AG09319 (cell line): ENCODE measurements at regions not wholly inside any gene's neighbourhood (a gene's known extent, or its start where the extent isn't known, plus 50 kb on each side); places are given as distances from the start of the nearest gene placed in this dataset.

ENCODE experiments used
- DNase-seq: peaks from one replicate; pipeline ENCODE4 v3.0.0-alpha.2; 2010; ENCODE audit warnings: low read depth; ENCODE audit errors: extremely low read depth
- TF ChIP-seq, protein P1 (sequence below): IDR thresholded peaks from 2 replicates; pipeline ENCODE4 v1.5.1; 2011; ENCODE audit warnings: low read depth, mild to moderate bottlenecking, inconsistent platforms, low read length, moderate library complexity

DNA sequence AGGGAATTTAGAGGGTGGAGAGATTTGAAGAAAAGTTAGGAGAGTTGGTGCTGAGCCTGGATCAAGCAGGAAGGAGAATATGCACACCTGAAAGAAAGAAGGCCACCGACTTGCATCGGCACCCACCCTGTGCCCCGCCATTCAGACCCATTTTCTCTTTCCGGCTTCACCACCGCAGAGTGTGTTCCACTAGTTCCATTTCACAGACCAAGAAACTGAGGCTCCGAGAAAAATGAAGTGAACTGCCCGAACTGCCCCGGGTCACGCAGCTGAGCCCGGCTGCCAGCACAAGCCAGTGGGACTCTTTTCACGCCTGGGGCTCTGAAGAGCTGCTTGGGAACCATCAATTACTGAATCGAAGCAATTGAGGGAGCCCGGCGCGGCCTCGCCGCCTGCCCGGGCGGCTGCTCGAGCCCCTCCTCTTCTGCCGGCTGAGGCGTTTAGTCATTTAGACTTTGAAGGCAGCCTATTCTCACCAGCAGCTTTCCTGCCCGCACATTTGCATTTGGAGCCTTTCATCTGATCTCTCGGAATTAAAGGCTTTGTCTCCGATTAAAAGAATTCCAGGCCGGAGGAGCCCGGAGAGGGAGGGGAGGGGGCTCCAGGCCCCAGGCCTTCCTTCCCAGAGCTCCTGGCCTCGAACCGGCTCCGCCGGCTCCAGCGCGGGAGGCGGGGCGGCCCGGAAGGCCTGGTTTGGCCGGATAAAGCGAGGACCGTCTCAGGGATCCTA, 140.2 kb upstream of the PJA1 start:
- no peak for DNase-seq
- TF ChIP-seq, protein P1, sequence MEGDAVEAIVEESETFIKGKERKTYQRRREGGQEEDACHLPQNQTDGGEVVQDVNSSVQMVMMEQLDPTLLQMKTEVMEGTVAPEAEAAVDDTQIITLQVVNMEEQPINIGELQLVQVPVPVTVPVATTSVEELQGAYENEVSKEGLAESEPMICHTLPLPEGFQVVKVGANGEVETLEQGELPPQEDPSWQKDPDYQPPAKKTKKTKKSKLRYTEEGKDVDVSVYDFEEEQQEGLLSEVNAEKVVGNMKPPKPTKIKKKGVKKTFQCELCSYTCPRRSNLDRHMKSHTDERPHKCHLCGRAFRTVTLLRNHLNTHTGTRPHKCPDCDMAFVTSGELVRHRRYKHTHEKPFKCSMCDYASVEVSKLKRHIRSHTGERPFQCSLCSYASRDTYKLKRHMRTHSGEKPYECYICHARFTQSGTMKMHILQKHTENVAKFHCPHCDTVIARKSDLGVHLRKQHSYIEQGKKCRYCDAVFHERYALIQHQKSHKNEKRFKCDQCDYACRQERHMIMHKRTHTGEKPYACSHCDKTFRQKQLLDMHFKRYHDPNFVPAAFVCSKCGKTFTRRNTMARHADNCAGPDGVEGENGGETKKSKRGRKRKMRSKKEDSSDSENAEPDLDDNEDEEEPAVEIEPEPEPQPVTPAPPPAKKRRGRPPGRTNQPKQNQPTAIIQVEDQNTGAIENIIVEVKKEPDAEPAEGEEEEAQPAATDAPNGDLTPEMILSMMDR = no peak

DNA sequence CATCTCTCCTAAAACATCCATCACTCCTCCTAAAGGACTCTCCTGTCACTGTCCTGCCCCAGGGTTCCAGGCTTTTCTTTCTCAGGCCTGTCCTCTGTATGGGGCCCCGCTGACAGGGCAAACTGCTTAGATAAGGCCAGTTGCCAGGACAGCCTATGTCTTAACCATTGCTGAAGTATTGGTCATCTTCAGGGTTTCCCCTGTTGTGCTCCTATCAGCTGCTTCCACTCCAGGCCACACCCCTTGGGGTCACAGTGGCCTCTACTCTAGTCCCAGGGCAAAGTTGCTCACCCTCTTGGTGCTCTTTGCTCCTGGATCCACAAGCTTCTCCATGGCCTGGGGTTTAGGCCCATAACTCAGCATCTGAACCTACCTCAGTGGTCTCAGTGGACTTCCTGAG, 138.0 kb upstream of the PJA1 start:
- TF ChIP-seq, protein P1 = no peak
- no peak for DNase-seq

DNA sequence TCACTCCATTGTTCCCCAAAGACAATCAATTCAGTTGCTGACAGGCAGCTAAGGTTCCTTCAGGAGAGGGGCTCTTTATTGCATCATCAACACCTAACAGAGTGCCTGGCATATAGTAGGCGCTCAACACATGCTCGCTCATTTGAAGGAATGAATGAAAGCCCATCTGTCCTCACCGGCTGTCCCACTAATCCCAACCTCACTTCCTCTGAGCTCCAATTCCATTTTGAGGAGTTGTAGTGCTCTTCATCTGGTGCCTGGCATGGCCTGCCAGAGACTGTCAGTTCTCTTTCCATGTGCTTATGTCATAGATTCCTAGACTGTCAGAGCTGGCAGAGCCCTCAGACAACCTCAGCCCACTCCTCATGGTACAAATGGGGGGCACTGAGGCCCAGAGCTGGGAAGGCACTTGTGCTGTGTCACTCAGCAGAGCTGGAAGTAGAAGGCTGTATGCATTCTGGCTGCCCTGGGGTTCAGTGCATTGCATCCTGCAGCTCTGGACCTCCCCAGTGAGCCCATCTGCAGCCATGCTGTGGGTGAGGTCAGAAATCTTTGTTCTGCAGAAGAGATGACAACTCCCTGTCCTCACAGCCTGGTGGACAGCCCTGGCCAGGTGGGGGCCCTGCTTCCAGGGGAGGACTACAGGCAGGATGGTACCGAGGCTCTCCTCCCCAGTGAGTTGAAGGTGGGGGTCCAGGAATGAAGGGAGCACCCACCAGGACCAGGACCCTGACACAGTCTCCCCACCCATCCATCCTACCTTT, 134.9 kb upstream of the PJA1 start:
- DNase-seq = no peak
- TF ChIP-seq, protein P1 = no peak

DNA sequence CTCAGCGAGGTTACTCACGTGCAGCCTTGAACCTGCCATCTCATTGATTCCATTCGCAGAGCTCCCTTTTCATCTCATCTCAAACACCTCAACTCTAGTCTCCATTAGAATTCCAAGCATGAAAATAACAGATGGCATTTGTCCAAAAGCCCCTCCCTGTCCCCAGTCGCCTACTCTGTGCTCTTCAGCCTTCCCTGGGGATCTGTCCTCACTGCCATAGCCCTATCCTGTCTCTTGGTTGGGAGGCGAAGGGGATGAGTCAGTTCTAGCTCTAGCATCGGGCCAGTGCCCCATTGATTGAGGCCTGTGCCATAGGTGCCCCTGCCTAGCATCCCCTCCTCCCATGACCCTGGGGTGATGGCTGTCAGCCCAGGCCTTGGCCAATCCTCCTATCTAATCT, 134.0 kb upstream of the PJA1 start:
- TF ChIP-seq, protein P1 = no peak
- no peak for DNase-seq

DNA sequence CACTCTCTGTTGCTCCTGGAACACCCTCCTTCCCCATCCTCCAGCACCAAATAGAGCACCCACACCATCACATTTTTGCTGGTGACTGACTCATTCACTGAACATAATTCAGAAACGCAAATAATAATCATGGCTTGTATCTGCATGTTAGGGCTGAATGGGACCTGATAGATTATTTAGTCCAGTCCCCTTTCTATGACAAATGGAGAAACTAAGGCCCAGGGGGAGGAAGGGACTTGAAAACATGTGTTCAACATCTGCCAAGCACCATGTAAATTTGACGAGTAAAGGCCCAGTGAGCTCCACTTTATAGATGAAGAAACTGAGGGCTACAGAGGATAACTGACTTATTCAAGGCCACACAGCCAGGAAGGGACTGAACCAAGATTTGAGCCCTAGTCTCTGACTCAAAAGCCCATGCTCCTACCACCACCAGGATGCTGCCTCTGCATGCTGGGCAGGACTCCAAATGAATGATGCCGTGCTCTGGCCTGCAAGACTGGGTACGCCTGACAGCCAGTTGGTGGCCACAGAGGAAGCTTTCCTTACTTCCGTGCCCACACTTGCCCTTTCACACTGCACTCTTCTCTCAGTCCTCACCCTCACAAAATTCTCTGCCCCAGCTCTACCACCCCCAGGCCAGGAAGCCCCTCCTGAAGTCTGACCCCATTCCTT, 133.3 kb upstream of the PJA1 start:
- TF ChIP-seq, protein P1 = no peak
- DNase-seq = no peak

DNA sequence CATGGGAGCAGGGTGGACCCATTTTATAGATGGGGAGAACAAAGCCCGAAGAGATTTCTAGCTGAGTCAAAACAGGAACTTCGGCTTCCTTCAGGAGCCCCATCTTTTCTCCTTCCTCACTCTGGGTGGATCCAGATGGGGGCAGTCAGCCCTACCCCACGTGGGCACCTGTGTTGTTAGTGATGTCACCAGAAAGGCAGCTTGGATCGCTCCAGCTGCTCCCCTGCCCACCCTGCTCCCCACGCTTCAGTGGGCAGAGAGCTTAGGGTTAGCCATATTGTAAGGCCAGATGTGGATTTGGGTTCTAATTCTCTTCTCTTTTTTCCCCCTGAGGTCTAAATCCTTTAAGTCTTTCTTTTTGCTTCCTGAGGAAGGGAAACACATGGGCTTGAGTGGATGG, 132.3 kb upstream of the PJA1 start:
- TF ChIP-seq, protein P1 = no peak
- no peak for DNase-seq
